GM23338 (cell line): ENCODE measurements at regions not wholly inside any gene's neighbourhood (a gene's known extent, or its start where the extent isn't known, plus 50 kb on each side); places are given as distances from the start of the nearest gene placed in this dataset.

Experiments used
- CREB1 ChIP-seq: fragments of 250-450 bp; sonication (Bioruptor Pico); IDR thresholded peaks from 2 replicates; pipeline ENCODE4 v1.5.0; 2020; ENCODE audit warnings: low read depth, mild to moderate bottlenecking, moderate library complexity
- CTCF ChIP-seq, 2 experiments: fragments of 200-600 bp in 1 of 2; sonication (generic) in 1 of 2; conservative IDR thresholded peaks; 2 replicates each; pipeline versions ENCODE4 v1.5.1 to v1.6.1; 2016 to 2017; ENCODE audit warnings: antibody characterized with exemption in 2 of 2, low read depth in 2 of 2, mild to moderate bottlenecking in 2 of 2, moderate library complexity in 1 of 2

- TF ChIP-seq CTCF (conservative IDR thresholded peaks at IDR 0.05; ENCODE audit: low read depth in 2 of 2) (no peak), CREB1 (CRISPR knock-in tag) (no peak)
Measured at GRCh38 chr2:379778-380177, 91.9 kb upstream of the ALKAL2 start.
